EH (cell line): ENCODE measurements at regions not wholly inside any gene's neighbourhood (a gene's known extent, or its start where the extent isn't known, plus 50 kb on each side); places are given as distances from the start of the nearest gene placed in this dataset.

Experiments used
- DNase-seq: peaks from one replicate; pipeline ENCODE4 v3.0.0-alpha.2; 2015; ENCODE audit warnings: low read depth

- no peak for DNase-seq
These were observed 299.7 kb downstream of the CWC27 start for GRCh38 chr5:65068410-65068809.

- peak; percentile 52 for DNase-seq
These were observed 301.3 kb downstream of the CWC27 start for GRCh38 chr5:65070026-65070425.

- no peak for DNase-seq
These were observed 304.1 kb downstream of the CWC27 start for GRCh38 chr5:65072850-65073249.

- peak; percentile 71 for DNase-seq
These were observed 304.5 kb downstream of the CWC27 start for GRCh38 chr5:65073250-65073661.

- no peak for DNase-seq
These were observed 307.0 kb downstream of the CWC27 start for GRCh38 chr5:65075623-65076250.

- peak; percentile 55 for DNase-seq
These were observed 307.6 kb downstream of the CWC27 start for GRCh38 chr5:65076251-65076869.

GRCh38 chr5:65077653-65078052, 308.9 kb downstream of the CWC27 start:
- no peak for DNase-seq

- DNase-seq, result peak; percentile 37
These were observed 309.6 kb downstream of the CWC27 start for GRCh38 chr5:65078331-65078730.

- DNase-seq, result no peak
These were observed 312.3 kb downstream of the CWC27 start for GRCh38 chr5:65081071-65081470.

GRCh38 chr5:65084795-65085515, 316.2 kb downstream of the CWC27 start:
- no peak for DNase-seq

GRCh38 chr5:65085516-65085850, 316.8 kb downstream of the CWC27 start:
- DNase-seq, result no peak

GRCh38 chr5:65086234-65086890, 317.6 kb downstream of the CWC27 start:
- no peak for DNase-seq

- DNase-seq, result no peak
These were observed 318.4 kb downstream of the CWC27 start for GRCh38 chr5:65087154-65087553.

- no peak for DNase-seq
These were observed 325.5 kb downstream of the CWC27 start for GRCh38 chr5:65094279-65094678.

- no peak for DNase-seq
These were observed 329.7 kb downstream of the CWC27 start for GRCh38 chr5:65098393-65098792.
